ENCODE measurements at regions not wholly inside any gene's neighbourhood (a gene's known extent, or its start where the extent isn't known, plus 50 kb on each side); places are given as distances from the start of the nearest gene placed in this dataset.

- in situ Hi-C loops (cut with HindIII; ENCODE audit: low sequenced_read_pairs) = no loop called here
Observed at GRCh38 chr20:24339210-24339641, 130.2 kb upstream of the SYNDIG1 start.

GRCh38 chr20:24337551-24337950 is 131.9 kb upstream of the SYNDIG1 start:
- in situ Hi-C loops (cut with HindIII; ENCODE audit: low sequenced_read_pairs) = no loop called here

- in situ Hi-C loops (cut with HindIII; ENCODE audit: low sequenced_read_pairs) = no loop called here
Observed at GRCh38 chr20:24337069-24337468, 132.4 kb upstream of the SYNDIG1 start.

- in situ Hi-C loops (cut with HindIII; ENCODE audit: low sequenced_read_pairs) = no loop called here
Observed at GRCh38 chr20:24334830-24335229, 134.6 kb upstream of the SYNDIG1 start.

GRCh38 chr20:24332956-24333355 is 136.5 kb upstream of the SYNDIG1 start:
- in situ Hi-C loops (cut with HindIII; ENCODE audit: low sequenced_read_pairs) = no loop called here

GRCh38 chr20:24331939-24332338 is 137.5 kb upstream of the SYNDIG1 start:
- in situ Hi-C loops (cut with HindIII; ENCODE audit: low sequenced_read_pairs) = no loop called here

GRCh38 chr20:24328901-24329300 is 140.5 kb upstream of the SYNDIG1 start:
- in situ Hi-C loops (cut with HindIII; ENCODE audit: low sequenced_read_pairs) = no loop called here

- in situ Hi-C loops (cut with HindIII; ENCODE audit: low sequenced_read_pairs) = no loop called here
Observed at GRCh38 chr20:24321973-24322372, 147.5 kb upstream of the SYNDIG1 start.

- in situ Hi-C loops (cut with HindIII; ENCODE audit: low sequenced_read_pairs) = no loop called here
Observed at GRCh38 chr20:24318569-24319352, 150.7 kb upstream of the SYNDIG1 start.

GRCh38 chr20:24317224-24317623 is 152.2 kb upstream of the SYNDIG1 start:
- in situ Hi-C loops (cut with HindIII; ENCODE audit: low sequenced_read_pairs) = no loop called here

- in situ Hi-C loops (cut with HindIII; ENCODE audit: low sequenced_read_pairs) = no loop called here
Observed at GRCh38 chr20:24316731-24317130, 152.7 kb upstream of the SYNDIG1 start.

- in situ Hi-C loops (cut with HindIII; ENCODE audit: low sequenced_read_pairs) = no loop called here
Observed at GRCh38 chr20:24314053-24314452, 155.4 kb upstream of the SYNDIG1 start.

GRCh38 chr20:24309596-24309995 is 159.8 kb upstream of the SYNDIG1 start:
- in situ Hi-C loops (cut with HindIII; ENCODE audit: low sequenced_read_pairs) = no loop called here

GRCh38 chr20:24305371-24305770 is 164.1 kb upstream of the SYNDIG1 start:
- in situ Hi-C loops (cut with HindIII; ENCODE audit: low sequenced_read_pairs) = no loop called here

- in situ Hi-C loops (cut with HindIII; ENCODE audit: low sequenced_read_pairs) = no loop called here
Observed at GRCh38 chr20:24304291-24304690, 165.1 kb upstream of the SYNDIG1 start.

- in situ Hi-C loops (cut with HindIII; ENCODE audit: low sequenced_read_pairs) = no loop called here
Observed at GRCh38 chr20:24303393-24304170, 165.8 kb upstream of the SYNDIG1 start.

- in situ Hi-C loops (cut with HindIII; ENCODE audit: low sequenced_read_pairs) = no loop called here
Observed at GRCh38 chr20:24297993-24298392, 171.4 kb upstream of the SYNDIG1 start.

- in situ Hi-C loops (cut with HindIII; ENCODE audit: low sequenced_read_pairs) = no loop called here
Observed at GRCh38 chr20:24296477-24297261, 172.8 kb upstream of the SYNDIG1 start.

GRCh38 chr20:24291014-24291413 is 178.4 kb upstream of the SYNDIG1 start:
- in situ Hi-C loops (cut with HindIII; ENCODE audit: low sequenced_read_pairs) = no loop called here

GRCh38 chr20:24289737-24290481 is 179.5 kb upstream of the SYNDIG1 start:
- in situ Hi-C loops (cut with HindIII; ENCODE audit: low sequenced_read_pairs) = no loop called here

- in situ Hi-C loops (cut with HindIII; ENCODE audit: low sequenced_read_pairs) = no loop called here
Observed at GRCh38 chr20:24283186-24283585, 186.2 kb upstream of the SYNDIG1 start.

All from endothelial cell of hepatic sinusoid (primary cell).